Embryonic facial prominence (tissue), 1 donor: ENCODE measurements at regions not wholly inside any gene's neighbourhood (a gene's known extent, or its start where the extent isn't known, plus 50 kb on each side); places are given as distances from the start of the nearest gene placed in this dataset.
A peak's percentile ranks its signal among the peaks of the same experiment; 100 is the strongest.

Experiments used
- DNase-seq: peaks from one replicate; pipeline ENCODE4 v3.0.0-alpha.2; 2016; ENCODE audit errors: extremely low spot score

DNA sequence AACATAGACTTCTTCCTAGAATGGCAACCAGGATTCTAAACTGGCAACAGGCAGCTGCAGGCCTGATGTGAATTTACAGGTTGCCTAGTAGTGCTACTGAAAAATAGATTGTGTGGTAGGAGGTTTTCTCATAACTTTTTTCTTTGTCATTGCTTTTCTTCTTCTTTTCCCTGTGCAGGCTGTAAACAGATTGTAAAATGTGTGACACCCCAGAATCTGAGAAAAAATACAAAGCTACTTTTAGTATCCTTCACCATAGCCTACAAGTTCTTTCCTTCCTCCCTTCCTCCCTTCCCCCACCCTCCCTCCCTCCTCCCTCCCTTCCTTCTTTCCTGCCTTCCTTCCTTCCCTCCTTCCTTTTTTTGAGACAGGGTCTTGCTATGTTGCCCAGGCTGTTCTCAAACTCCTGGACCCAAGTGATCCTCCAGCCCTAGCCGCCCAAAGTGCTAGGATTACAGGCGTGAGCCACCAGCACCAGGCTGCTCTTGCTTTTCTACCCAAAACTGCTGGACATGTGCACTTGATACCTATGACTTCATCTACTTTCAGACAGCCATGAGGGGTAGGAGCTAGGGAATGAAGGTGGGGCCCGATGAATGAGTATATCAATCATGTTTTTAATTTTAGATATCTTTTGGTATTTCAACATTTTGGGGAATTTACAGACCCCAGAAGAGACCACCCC, 114.2 kb upstream of the EEA1 start:
- no peak for DNase-seq

DNA sequence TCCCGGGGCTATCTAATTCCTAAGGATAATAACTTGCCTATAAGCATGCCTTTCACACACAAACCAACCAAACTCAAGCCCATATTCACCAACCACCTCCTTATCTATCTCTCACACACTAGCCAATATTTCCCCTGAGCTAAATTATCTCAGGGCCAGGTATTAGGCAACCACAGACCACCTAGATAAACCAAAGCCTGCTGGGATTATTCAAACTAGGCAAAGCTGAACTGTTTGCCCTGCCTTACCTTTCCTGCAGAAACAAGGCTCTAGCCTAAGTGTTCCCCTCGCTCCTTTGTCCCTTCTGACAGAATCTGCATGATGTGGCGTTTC, 114.7 kb upstream of the EEA1 start:
- DNase-seq, result no peak

DNA sequence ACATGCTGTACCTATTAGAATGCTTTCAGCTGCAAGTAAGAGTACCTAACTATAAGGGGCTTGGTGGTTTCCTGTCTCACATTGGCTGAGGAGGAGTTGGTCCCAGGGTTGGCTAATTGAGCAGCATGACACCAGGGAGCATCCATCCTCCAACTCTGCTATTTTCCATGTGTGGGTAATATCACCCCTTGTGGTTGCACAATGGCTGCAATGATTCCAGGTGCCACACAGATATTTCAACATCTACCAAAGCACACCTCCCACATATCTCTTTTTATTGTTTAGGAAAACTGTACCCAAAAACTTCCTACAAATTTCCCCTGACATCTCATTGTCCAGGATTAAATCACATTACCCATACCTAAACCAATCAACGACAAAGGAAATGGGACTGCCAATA, 118.0 kb upstream of the EEA1 start:
- no peak for DNase-seq

DNA sequence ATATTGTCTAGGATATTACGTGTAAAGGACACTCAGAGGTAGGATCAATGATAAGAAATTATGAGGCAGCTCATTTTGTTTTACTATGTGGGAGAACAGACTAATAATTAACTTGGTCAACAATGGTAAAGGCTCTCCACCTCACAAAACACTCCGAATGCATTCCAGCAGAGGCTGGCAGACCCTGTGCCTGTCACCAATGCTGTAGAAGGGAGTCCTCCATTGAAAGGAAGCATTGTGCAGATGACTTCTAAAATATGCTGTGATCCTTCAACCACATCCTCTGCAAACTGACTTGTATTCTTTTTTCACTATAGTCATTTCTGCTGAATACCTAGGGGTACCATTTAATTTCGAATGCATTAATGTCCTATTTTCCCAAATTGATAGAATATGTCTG, 119.6 kb upstream of the EEA1 start:
- no peak for DNase-seq

DNA sequence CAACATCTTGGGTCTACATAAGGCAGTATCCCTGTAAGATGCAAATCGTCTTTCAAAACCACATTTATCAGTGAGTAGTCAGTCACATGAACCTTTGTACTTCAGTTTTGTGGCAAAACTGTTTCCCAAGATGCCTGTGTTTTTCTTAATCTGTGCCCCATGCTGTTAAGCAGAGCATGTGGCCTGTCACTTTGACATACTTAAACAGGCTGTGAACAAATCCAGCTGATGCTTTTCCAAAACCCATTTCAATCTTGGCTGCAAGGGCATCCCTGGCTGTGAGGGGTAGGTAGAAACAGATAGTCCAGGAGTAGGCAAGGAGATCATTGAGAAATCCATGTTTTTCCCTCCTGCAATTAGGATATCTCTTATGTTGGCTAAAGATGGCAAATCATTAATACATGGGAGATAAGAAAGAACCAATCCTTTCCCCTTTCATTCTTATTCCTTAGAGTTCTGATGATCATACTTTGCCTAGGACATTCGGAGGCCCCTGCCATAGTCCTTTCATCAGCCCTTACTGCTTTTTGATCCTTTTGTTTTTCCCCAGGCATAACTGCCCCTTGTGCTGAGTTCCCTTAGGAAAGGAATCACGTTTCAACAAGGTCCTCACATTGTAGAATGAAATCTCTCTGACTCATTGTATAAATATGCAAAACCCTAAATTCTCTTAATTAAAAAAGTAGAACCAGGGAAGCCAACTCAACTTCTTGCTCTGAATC, 121.1 kb upstream of the EEA1 start:
- DNase-seq, result no peak

DNA sequence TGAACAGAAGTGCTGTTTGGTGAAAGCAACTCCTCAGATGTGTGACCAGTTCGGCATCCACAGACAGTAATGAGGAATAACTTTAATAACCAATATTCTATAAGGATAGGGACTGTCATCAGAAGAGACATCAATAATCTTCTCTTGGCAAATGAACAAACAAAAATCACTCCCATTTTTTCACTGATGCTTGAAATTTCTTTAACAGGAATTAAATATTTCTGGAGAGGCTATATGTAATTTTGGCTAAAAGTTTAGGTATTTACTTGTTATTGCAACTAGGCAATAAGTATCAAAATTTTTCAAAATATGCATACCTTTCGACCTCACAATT, 121.6 kb upstream of the EEA1 start:
- no peak for DNase-seq

DNA sequence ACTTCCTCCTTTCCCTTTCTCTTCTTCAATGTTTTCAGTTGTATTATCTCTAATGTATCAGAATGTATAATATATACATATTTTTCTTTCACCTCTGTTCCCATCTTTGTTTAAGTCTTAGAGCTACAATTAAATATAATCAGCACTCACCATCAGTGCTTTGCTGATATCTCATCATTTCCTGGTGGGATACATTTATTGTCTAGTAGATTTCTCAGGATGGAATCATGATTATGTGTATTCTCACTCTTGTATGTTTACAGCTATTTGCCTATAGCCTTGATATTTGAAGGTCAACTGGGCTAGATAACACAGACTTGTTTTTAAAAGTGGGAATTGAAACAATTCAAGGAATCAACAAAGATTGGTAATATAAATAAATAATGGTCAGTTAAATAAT, 124.9 kb upstream of the EEA1 start:
- DNase-seq, result no peak

DNA sequence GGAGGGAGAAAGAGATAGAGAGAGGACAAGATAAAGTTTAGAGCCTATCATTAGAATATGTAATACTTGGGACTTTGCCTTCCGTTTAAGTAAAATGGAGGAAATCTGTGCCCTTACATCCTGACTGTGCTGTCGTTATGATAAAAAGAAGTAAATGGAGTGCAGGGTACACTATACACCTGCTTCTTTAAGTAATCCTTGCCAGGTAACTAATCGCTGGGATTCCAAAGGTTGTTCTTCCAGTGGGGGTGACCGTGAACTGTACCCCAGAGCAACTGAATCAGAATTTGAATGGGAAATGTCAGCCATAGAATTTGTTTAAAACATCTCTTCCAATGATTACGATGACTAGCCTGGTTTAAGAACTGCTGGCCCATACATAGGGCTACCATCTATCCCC, 126.1 kb upstream of the EEA1 start:
- DNase-seq, result no peak

DNA sequence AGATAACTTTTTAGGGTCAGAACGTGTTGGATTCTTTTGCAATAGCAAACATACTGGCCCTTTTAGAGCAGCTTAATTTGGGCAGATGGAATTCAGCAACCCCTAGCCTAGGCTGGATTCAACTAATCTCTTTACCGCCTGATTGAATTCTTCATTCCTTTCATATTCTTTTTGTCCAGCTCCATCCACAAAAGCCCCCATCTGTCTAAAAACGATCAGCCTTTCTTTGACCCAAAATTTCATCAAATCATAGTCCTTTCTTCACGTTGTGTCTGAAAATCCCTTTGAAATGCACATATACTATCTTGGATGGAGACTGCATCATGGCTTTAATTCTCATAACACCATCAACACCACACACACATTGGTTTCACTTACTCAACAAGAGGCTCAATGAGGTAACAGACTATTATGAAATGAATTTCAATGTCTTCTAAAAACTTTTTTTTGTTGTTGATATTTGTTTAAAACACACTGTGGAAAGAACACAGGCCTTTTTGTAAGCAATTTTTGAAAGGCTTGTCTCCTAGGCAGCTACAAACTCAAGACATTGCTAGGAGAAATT, 128.0 kb upstream of the EEA1 start:
- no peak for DNase-seq

DNA sequence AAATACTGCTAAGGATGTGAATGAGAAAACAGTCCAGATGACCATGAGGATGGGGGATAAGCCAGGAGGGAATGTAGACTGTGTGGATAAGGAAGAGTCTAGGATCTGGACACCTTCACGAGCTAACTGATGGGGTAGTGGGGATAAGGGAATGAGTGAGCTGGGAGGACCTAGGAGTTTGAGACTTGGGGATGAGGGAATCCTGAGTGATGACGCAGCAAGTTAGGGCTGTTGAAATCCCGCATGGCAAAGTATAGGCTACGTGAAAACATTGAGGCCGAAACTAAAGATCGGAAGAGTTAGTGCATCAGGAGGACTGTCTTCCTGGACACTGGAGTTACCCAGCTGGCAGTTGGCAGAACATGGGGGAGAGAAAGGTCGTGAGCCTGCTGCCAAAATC, 129.2 kb upstream of the EEA1 start:
- DNase-seq, result no peak

DNA sequence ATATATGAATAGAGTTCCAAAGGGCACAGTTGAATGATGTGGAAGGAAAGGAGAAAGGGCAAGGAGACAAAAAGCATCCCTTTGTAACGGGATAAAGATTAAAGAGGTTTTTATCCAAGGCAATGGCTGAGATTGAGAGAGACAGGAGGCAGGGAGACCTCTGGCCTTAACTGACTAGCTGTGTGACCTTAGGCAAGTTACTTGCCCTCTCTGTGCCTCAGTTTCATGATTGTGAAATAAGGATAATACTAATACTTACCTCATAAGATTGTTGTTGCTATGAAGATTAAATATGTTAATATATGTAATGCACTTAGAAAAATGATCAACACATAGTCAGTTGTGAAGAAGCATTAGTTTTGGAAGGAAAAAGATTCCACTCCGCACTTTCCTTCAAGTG, 130.2 kb upstream of the EEA1 start:
- no peak for DNase-seq

DNA sequence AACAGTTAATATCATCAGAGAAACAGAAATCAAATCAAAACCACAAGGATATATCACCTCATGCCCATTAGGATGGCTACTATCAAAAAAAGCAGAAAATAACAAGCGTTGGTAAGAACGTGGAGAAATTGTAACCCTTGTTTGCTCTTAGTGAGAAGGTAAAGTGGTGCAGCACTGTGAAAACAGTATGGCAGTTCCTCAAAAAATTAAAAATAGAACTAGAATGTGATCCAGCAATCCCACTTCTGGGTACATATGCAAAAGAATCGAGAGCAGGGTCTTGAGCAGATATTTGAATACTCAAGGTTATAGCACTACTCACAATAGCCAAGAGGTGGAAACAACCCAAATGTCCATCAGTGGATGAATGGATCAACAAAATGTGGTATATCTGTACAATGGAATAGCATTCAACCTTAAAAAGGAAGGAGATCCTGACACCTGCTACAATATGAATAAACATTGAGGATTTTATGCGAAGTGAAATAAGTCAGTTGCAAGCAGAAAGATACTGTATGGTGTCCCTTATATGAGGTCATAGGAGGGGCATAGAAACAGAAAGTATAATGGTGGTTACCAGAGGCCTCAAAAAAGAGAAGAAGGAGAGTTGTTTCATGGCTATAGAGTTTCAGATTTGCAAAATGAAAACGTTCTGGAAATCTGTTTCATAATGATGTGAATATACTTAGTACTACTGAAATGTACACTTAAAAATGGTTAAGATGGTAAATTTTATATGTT, 131.0 kb upstream of the EEA1 start:
- DNase-seq, result no peak

DNA sequence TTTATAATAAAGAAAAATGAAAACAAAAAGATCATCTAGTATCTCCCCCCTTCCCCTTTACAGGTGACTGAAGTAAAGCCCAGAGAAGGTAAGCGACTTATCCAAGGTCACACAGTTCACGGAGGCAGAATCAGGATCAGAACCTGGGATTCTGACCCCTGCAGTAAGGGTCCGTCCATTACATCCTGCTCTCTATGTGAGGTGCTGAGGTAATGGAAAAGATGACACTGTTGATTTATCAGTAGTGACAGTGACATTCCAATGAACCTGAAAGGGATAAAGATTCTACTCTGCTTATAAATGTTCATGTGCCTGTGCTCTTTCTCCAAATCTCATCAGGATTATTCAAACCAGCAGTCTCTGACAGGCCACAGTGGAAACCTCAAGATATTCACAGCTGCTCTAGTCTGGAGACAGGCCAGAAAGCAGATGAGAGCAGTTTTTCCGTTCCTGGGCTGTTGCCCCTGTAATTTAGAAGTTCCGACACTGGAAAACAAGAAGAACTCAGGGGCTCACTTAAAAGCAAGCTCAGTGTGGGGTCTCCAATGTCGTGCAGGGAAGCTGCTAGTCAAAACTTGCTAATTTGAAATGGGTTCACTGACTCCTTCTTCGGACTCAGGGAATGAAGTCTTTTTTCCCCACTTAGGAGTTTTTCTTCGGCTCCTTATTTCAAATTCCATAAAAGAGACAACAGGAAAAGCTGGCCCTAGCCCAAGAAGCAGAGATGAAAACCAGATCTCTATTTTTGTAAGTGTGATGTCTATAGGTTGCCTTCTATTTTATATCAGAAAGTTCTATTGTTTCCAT, 131.8 kb upstream of the EEA1 start:
- DNase-seq, result peak; percentile 90

DNA sequence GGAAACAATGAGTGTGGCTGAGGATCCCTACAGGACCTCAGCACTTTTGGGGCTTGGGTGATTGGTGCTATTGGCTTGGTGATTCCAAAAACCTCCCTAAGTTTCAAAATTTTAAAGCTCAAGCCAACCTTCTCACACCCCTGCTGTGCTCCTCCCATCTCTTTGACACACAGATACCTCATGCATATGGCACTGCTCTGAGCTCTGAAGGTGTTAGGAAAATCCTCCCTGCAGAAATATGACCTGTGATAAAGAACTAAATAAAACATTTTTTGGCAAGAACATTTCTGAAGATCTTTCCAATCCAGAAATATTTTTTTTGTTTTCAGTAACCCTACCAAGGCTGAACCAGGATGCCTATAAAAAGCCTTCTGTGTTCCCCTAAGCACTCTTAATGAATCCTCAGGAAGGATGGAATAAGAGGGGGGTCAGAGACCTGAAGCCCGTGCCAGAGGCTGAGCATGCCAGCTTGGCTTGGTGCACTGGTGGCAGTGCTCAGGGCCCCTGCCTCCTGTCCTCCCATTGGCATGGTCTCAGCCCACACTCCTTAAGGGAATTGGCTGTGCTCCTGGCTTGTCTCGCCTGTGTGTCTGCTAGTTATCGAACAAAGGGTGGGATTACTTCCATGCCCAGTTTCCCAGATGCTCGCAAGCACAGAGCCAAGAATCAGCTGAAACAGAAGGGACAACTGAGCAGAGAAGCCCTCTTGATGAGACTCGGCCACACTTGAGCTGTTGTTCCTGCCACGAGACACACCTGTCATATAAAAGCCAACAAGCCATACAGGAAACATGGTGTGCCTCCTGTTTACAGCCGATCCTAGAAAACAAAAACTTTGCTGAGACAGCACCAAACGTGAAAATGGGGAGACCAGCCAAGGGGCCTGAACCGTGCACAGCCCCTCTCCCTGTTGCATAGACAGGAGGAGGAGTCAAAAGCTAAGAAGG, 132.7 kb upstream of the EEA1 start:
- DNase-seq, result no peak

DNA sequence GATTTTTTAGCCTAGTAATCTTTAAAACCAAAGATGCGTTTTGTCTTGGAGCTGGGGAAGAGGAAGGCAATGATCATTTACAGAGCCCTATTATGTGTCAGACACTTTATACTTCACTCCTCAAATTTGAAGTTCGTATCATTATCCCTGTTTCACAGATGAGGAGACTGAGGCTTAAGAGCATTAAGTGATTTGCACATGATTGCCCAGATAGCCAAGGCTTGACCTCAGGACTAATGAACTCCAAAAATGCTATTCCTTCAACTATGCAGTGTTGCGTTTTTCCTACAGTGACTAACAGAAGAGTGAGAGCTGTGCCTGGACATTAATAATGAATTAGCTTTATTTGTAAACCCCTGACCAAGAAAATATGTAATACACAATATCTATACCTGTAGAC, 136.8 kb upstream of the EEA1 start:
- DNase-seq, result no peak

DNA sequence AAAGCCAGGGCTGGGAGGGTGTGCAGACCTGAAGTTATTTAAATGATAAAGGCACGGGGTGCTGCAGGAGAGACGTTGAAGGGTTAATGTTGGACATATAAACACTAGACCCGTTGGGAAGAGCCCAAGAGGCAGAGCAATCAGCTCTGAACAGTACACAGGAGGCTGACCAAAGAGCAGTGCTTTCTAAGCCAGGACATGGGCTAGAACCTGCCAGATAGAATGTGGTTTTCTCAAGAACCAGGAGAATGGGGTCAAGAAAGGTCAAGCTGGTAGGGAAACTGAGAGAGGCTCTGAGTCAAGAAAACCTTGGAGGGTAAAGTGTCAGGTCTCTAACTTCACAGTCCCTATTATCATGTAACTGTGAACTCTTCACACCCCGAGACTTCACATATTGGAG, 143.2 kb upstream of the EEA1 start:
- DNase-seq, result no peak

DNA sequence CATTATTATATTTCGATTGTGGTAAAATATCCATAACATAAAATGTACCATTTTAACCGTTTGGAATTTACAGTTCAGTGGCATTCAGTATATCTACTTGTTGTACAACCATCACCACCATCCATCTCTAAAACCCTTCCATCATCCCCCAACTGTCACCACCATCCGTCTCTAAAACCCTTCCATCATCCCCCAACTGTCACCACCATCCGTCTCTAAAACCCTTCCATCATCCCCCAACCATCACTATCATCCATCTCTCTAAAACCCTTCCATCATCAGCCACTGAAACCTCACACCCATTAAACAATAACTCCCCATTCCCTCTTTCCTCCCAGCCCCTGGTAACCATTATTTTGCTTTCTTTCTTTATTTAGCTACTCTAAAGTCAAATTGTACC, 144.2 kb upstream of the EEA1 start:
- DNase-seq, result no peak

DNA sequence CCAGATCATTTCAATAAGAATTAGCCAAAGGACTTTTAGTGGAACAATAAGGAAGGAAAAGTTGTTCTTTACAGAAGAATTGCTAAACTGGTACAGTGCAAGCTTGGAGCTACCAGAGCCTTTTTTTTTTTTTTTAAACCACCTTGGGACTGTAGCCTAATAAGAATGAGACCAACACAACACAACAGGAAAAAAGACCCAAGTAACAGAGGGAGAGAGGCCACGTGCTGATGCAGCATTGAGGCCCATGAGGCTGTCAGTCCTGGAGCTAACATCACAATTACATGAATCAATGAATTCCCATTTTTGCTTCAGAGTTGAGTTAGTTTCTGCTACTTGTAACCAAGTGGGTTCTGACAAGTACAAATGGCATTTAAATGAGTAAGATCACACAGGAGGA, 149.0 kb upstream of the EEA1 start:
- no peak for DNase-seq

DNA sequence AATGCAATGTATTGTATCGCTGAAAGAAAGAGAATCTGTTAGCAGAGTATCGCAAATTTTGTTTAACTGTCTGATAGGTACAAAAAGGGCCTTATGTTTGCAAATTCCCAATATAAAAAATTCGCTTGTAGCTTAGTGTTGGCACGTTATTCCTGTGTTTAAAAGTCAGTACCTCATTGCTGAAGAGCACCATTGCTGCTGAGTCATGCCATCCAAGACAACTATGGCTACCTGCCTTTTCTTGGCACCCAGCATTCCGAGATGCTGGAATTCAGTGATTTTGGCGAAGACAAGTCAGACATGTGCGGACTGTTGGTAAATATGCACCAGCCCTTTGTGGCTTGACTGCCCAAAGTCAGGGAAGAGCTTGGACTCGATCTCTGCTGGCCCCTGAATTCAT, 149.5 kb upstream of the EEA1 start:
- no peak for DNase-seq

DNA sequence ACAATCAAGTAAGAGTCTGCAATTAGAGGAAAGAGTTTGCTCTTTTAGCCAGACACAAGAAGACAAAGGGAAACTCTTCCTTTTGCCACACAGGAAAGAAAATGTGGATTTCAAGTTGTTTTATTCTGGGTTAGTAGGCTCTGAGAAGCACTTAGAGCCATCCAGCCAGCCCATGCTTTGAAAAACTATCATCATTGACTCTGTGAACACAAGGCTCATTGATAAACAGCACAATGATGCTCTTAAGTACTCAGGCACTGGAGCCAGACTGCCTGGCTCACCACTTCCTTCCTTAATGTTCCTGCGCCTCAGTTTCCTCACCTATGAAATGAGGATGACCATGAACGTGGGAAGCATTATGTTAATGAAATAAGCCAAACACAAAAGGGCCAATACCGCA, 150.2 kb upstream of the EEA1 start:
- DNase-seq, result no peak

DNA sequence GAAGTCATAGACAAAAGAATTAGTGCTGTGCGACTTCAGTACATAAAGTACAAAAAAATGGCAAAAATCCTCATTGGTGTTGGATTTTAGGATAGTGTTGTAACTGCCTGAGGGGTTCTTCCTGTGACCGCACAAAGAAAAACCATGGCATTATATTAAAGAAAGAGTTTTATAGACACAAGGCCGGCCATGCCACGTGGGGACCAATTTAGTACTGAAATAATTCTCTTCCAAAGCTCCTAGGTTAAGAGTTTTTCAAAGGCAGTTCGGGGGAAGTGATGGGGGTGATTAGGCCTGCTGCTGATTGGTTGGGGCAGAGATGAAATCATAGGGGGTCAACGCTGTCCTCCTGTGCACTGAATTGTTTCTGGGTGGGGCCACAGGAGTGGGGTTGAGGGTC, 150.9 kb upstream of the EEA1 start:
- DNase-seq, result no peak
